PC-3 (cell line): ENCODE measurements at regions not wholly inside any gene's neighbourhood (a gene's known extent, or its start where the extent isn't known, plus 50 kb on each side); places are given as distances from the start of the nearest gene placed in this dataset.

ENCODE experiments used
- ATAC-seq: fragments of 200-7000 bp; cut with Tn5 transposase; 2 replicates; pipeline ENCODE4 v1.9.1; 2020; ENCODE audit warnings: mild to moderate bottlenecking, moderate library complexity
- BruUV-seq: library from RNA; stranded (reverse); fragments of 400-500 nt; replicated peaks from 2 replicates; lab custom pipeline; 2021; lab: Mats Ljungman, UMichigan
- CTCF ChIA-PET: fragments of 300-600 bp; sonication (Branson Sonifier 250); formaldehyde crosslinking; loops from one replicate; lab custom pipeline; 2022; ENCODE audit warnings: antibody characterized with exemption; lab: Charles Lee
- POLR2A ChIA-PET: fragments of 300-600 bp; sonication (Branson Sonifier 250); formaldehyde crosslinking; loops from one replicate; lab custom pipeline; 2022; ENCODE audit warnings: antibody characterized with exemption; ENCODE audit not compliant: unreplicated experiment; lab: Charles Lee
- DNase-seq: peaks from one replicate; pipeline ENCODE4 v3.0.0-alpha.2; 2015
- H2AFZ ChIP-seq: fragments of 300-600 bp; sonication (generic); 2 replicates; pipeline ENCODE4 v1.6.0; 2016; ENCODE audit warnings: antibody characterized with exemption, low read length
- H3F3A ChIP-seq: fragments of 300-600 bp; sonication (generic); one replicate; pipeline ENCODE4 v1.6.0; 2017; ENCODE audit warnings: antibody characterized with exemption, low read length, control low read depth, mild to moderate bottlenecking; ENCODE audit not compliant: unreplicated experiment
- H3K27ac ChIP-seq: fragments of 300-600 bp; sonication (generic); 2 replicates; pipeline ENCODE4 v1.5.1; 2016; ENCODE audit warnings: mild to moderate bottlenecking, low read length
- H3K27me3 ChIP-seq: fragments of 300-600 bp; sonication (generic); 2 replicates; pipeline ENCODE4 v1.6.1; 2016; ENCODE audit warnings: low read length, mixed read lengths
- H3K36me3 ChIP-seq: fragments of 300-600 bp; sonication (generic); 2 replicates; pipeline ENCODE4 v1.6.1; 2016; ENCODE audit warnings: low read depth, mixed run types, low read length, mixed read lengths
- H3K4me1 ChIP-seq: fragments of 300-600 bp; sonication (generic); 2 replicates; pipeline ENCODE4 v1.5.1; 2016; ENCODE audit warnings: low read length; ENCODE audit not compliant: insufficient read depth
- H3K4me2 ChIP-seq: fragments of 300-600 bp; sonication (generic); 2 replicates; pipeline ENCODE4 v1.6.0; 2016; ENCODE audit warnings: low read length
- H3K4me3 ChIP-seq: fragments of 300-600 bp; sonication (generic); 2 replicates; pipeline ENCODE4 v1.5.1; 2016; ENCODE audit warnings: mild to moderate bottlenecking, low read length, mixed read lengths
- H3K79me2 ChIP-seq: fragments of 300-600 bp; sonication (generic); 2 replicates; pipeline ENCODE4 v1.6.1; 2017; ENCODE audit warnings: low read length, mixed read lengths
- H3K9ac ChIP-seq: fragments of 300-600 bp; sonication (generic); 2 replicates; pipeline ENCODE4 v1.6.0; 2016; ENCODE audit warnings: mild to moderate bottlenecking, low read length
- H3K9me2 ChIP-seq: fragments of 300-600 bp; sonication (generic); replicated peaks from 2 replicates; pipeline ENCODE4 v1.6.1; 2016; ENCODE audit warnings: mixed run types, low read length, mixed read lengths
- H3K9me3 ChIP-seq: fragments of 300-600 bp; sonication (generic); 2 replicates; pipeline ENCODE4 v1.6.1; 2016; ENCODE audit warnings: low read length, mixed read lengths
- H4K20me1 ChIP-seq: fragments of 300-600 bp; sonication (generic); 2 replicates; pipeline ENCODE4 v1.6.1; 2016; ENCODE audit warnings: low read length, mixed read lengths
- EZH2 ChIP-seq: fragments of 300-600 bp; sonication (generic); IDR thresholded peaks from one replicate; pipeline ENCODE4 v1.6.1; 2017; ENCODE audit warnings: antibody characterized with exemption, mild to moderate bottlenecking, low read length; ENCODE audit not compliant: unreplicated experiment
- EZH2phosphoT487 ChIP-seq: fragments of 300-600 bp; sonication (generic); IDR thresholded peaks from 2 replicates; pipeline ENCODE4 v1.6.1; 2018; ENCODE audit warnings: mild to moderate bottlenecking, antibody characterized with exemption, low read length, borderline replicate concordance
- intact Hi-C: fragments of 100-400 bp; cut with micrococcal nuclease; formaldehyde crosslinking; loops from 2 replicates; pipeline ENCODE4 v1.9.0; 2023
- TF ChIP-seq, protein P1 (sequence below): fragments of 300-600 bp; sonication (generic); conservative IDR thresholded peaks from 2 replicates; pipeline ENCODE4 v1.5.1; 2017; ENCODE audit warnings: antibody characterized with exemption, low read depth, mild to moderate bottlenecking, low read length

DNA sequence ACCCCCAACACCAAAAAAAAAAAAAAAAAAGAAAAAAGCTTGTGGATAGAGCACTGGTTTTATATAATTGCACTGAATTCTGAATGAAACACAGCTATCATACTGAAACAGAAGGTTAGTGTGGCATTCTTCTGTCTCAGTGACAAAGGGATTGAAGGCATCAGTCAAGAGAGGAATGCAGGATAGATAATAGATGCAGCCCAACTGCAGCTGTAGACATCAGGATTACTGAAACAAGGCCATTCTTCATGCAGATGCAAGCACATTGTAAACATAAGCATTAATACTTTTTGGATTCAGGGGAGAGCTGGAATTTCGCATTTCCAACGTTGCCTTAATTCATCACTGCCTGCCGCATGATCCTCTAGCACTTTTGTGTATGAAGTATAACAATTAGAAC lies 897.4 kb upstream of the KLHL29 start:
- Histone ChIP-seq H3K9me3 (no peaks in the 10 kb centered on the region; the same call in 1 of the 2 replicates), H3K4me3 (no peak overlapping the region), H3F3A (no peaks in the 10 kb centered on the region), H3K9ac (no peak overlapping the region), H3K4me1 (no peaks in the 10 kb centered on the region), H3K27me3 (no peaks in the 10 kb centered on the region), H3K9me2 (no peaks in the 10 kb centered on the region), H3K79me2 (no peaks in the 10 kb centered on the region), H3K27ac (no peak overlapping the region), H4K20me1 (no peaks in the 10 kb centered on the region), H3K36me3 (no peaks in the 10 kb centered on the region), H2AFZ (no peak overlapping the region), H3K4me2 (no peak overlapping the region)
- ATAC-seq (no peak), DNase-seq (no peak)
- ChIA-PET POLR2A (no interaction called here), CTCF (no interaction called here)
- no TSS peak for BruUV-seq
- TF ChIP-seq EZH2phosphoT487 (no peak), EZH2 (no peak)
- intact Hi-C loops, result no loop called here

DNA sequence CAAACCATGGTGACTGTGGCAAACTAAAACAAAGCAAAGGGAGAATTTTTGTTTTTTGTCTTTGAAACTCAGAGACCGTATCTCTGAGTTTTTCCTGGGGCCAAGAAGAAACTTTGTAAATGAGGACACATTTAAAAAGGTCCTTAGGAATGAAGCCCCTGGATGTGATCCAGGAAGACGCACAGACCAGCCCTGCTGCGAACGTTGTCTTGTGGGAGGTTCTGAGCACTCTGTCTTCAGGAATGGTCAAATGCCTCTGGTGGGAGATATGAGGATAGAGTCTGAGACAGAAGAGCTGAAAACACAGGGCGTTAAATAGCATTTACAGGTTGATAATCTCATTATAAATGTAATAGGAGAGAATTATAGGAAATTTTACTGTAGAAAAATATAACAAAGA lies 893.5 kb upstream of the KLHL29 start:
- POLR2A ChIA-PET, result no interaction called here
- Histone ChIP-seq H4K20me1 (no peaks in the 10 kb centered on the region), H3K4me2 (no peak overlapping the region), H3K9ac (no peak overlapping the region), H3F3A (no peaks in the 10 kb centered on the region), H3K27me3 (no peaks in the 10 kb centered on the region), H3K4me1 (no peaks in the 10 kb centered on the region), H3K9me3 (no peaks in the 10 kb centered on the region), H3K36me3 (no peaks in the 10 kb centered on the region), H3K9me2 (no peaks in the 10 kb centered on the region), H2AFZ (no peak overlapping the region), H3K27ac (no peak overlapping the region), H3K4me3 (no peak overlapping the region), H3K79me2 (no peaks in the 10 kb centered on the region)
- BruUV-seq, result no TSS peak
- no peak for DNase-seq
- TF ChIP-seq EZH2phosphoT487, result no peak
- TF ChIP-seq, protein P1, sequence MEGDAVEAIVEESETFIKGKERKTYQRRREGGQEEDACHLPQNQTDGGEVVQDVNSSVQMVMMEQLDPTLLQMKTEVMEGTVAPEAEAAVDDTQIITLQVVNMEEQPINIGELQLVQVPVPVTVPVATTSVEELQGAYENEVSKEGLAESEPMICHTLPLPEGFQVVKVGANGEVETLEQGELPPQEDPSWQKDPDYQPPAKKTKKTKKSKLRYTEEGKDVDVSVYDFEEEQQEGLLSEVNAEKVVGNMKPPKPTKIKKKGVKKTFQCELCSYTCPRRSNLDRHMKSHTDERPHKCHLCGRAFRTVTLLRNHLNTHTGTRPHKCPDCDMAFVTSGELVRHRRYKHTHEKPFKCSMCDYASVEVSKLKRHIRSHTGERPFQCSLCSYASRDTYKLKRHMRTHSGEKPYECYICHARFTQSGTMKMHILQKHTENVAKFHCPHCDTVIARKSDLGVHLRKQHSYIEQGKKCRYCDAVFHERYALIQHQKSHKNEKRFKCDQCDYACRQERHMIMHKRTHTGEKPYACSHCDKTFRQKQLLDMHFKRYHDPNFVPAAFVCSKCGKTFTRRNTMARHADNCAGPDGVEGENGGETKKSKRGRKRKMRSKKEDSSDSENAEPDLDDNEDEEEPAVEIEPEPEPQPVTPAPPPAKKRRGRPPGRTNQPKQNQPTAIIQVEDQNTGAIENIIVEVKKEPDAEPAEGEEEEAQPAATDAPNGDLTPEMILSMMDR, result no peak
- TF ChIP-seq EZH2, result no peak
- intact Hi-C loops, result no loop called here
- ATAC-seq, result no peak
- CTCF ChIA-PET, result no interaction called here

DNA sequence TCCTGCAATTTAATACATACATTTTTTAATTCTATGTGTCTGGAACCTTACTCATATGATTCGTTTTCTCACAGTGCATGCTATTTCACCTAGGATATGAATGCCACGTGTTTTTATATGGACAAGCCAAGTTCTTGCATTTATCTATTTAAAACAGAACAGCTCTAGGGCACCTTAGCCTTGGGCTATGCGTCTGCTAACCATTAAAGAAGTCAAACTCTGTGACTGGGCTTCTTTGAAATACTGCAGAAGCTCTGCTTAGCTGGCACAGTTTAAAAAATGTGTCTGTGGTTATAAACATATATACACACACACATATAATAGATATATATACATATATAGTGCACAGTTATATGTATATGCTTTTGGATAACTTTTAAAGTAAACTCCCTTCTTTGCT lies 890.8 kb upstream of the KLHL29 start:
- H3K4me2 ChIP-seq, result no peak overlapping the region
- no peaks in the 10 kb centered on the region for H3K9me3 ChIP-seq
- H3K36me3 ChIP-seq, result no peaks in the 10 kb centered on the region
- no peaks in the 10 kb centered on the region for H3K79me2 ChIP-seq
- H3K4me1 ChIP-seq, result no peaks in the 10 kb centered on the region
- H3K9me2 ChIP-seq, result no peaks in the 10 kb centered on the region
- no TSS peak for BruUV-seq
- no peak overlapping the region for H3K27ac ChIP-seq
- intact Hi-C loops, result no loop called here
- no peak overlapping the region for H3K4me3 ChIP-seq
- no peak overlapping the region for H3K9ac ChIP-seq
- ChIA-PET POLR2A (no interaction called here), CTCF (no interaction called here)
- no peaks in the 10 kb centered on the region for H3F3A ChIP-seq
- H2AFZ ChIP-seq, result no peak overlapping the region
- no peak for DNase-seq
- H4K20me1 ChIP-seq, result no peaks in the 10 kb centered on the region
- no peaks in the 10 kb centered on the region for H3K27me3 ChIP-seq
- TF ChIP-seq, protein P1, result no peak
- TF ChIP-seq EZH2phosphoT487 (no peak), EZH2 (no peak)
- no peak for ATAC-seq
